Caco-2 (cell line): ENCODE measurements at regions not wholly inside any gene's neighbourhood (a gene's known extent, or its start where the extent isn't known, plus 50 kb on each side); places are given as distances from the start of the nearest gene placed in this dataset.

ENCODE experiments used
- BruUV-seq: library from RNA; stranded (reverse); fragments of 400-500 nt; replicated peaks from 2 replicates; lab custom pipeline; 2021; lab: Mats Ljungman, UMichigan
- CTCF ChIA-PET: fragments of 300-600 bp; sonication (Branson Sonifier 250); formaldehyde crosslinking; loops from one replicate; lab custom pipeline; 2022; ENCODE audit warnings: antibody characterized with exemption; lab: Charles Lee
- POLR2A ChIA-PET: fragments of 300-600 bp; sonication (Branson Sonifier 250); formaldehyde crosslinking; loops from one replicate; lab custom pipeline; 2022; ENCODE audit warnings: antibody characterized with exemption; lab: Charles Lee
- DNase-seq, 2 experiments: peaks; one replicate each; pipeline versions ENCODE4 v3.0.0 to v3.0.0-alpha.2; 2020 to 2022
- H3K27me3 ChIP-seq: replicated peaks from 2 replicates; pipeline ENCODE4 v1.6.0; 2011; ENCODE audit warnings: low read length; ENCODE audit not compliant: control insufficient read depth, insufficient read depth
- H3K36me3 ChIP-seq: 2 replicates; pipeline ENCODE4 v1.5.1; 2011; ENCODE audit warnings: low read length; ENCODE audit not compliant: control insufficient read depth, insufficient read depth
- H3K4me1 ChIP-seq: fragments of 250-450 bp; sonication (Bioruptor Pico); 2 replicates; pipeline ENCODE4 v1.5.1; 2020; ENCODE audit warnings: mild to moderate bottlenecking
- H3K4me3 ChIP-seq: 2 replicates; pipeline ENCODE4 v1.5.1; 2011; ENCODE audit warnings: low read depth, mild to moderate bottlenecking, control low read depth, low read length
- H3K9me3 ChIP-seq: fragments of 250-450 bp; sonication (Bioruptor Pico); 2 replicates; pipeline ENCODE4 v1.5.1; 2020; ENCODE audit warnings: mild to moderate bottlenecking, moderate library complexity
- H3K27ac Mint-ChIP-seq: one replicate; pipeline ENCODE4 v1.8.0; 2022; ENCODE audit warnings: mixed read lengths; ENCODE audit not compliant: unreplicated experiment
- H3K27me3 Mint-ChIP-seq: one replicate; pipeline ENCODE4 v1.8.0; 2022; ENCODE audit warnings: mixed read lengths; ENCODE audit not compliant: insufficient read depth, unreplicated experiment
- H3K36me3 Mint-ChIP-seq: one replicate; pipeline ENCODE4 v1.8.0; 2022; ENCODE audit warnings: mild to moderate bottlenecking, mixed read lengths; ENCODE audit not compliant: insufficient read depth, unreplicated experiment
- H3K4me1 Mint-ChIP-seq: one replicate; pipeline ENCODE4 v1.8.0; 2022; ENCODE audit warnings: low read depth, mixed read lengths; ENCODE audit not compliant: unreplicated experiment
- H3K4me3 Mint-ChIP-seq: one replicate; pipeline ENCODE4 v1.8.0; 2022; ENCODE audit warnings: mild to moderate bottlenecking, moderate library complexity, mixed read lengths; ENCODE audit not compliant: unreplicated experiment
- H3K9me3 Mint-ChIP-seq: one replicate; pipeline ENCODE4 v1.8.0; 2022; ENCODE audit warnings: mixed read lengths; ENCODE audit not compliant: unreplicated experiment
- CTCF ChIP-seq, 2 experiments: fragments of 200-600 bp in 1 of 2; IDR thresholded peaks; 1 replicate in 1 of 2; 2 replicates in 1 of 2; pipeline versions ENCODE4 v1.5.1 to v1.8.0; 2011 to 2022; ENCODE audit warnings: antibody characterized with exemption in 1 of 2, control low read depth in 1 of 2, inconsistent platforms in 1 of 2, low read depth in 1 of 2, low read length in 1 of 2, mild to moderate bottlenecking in 1 of 2, moderate library complexity in 1 of 2; ENCODE audit not compliant: insufficient read depth in 1 of 2, severe bottlenecking in 1 of 2, unreplicated experiment in 1 of 2
- intact Hi-C: fragments of 100-400 bp; cut with micrococcal nuclease; formaldehyde crosslinking; loops from one replicate; pipeline ENCODE4 v1.10.0; 2022; ENCODE audit not compliant: unreplicated experiment

- Histone ChIP-seq H3K4me1 (no peaks in the 10 kb centered on the region), H3K27me3 (no peaks in the 10 kb centered on the region), H3K4me3 (no peak overlapping the region), H3K36me3 (no peaks in the 10 kb centered on the region), H3K9me3 (0 out of 2 replicates have a peak, but pooled peaks cover 3% of the 10 kb centered on the region)
- intact Hi-C loops, result no loop called here
- BruUV-seq, result no TSS peak
- Mint-ChIP-seq H3K27ac (no peak overlapping the region), H3K4me1 (no peaks in the 10 kb centered on the region), H3K4me3 (no peak overlapping the region), H3K36me3 (no peaks in the 10 kb centered on the region), H3K27me3 (no peaks in the 10 kb centered on the region), H3K9me3 (no peaks in the 10 kb centered on the region)
- no peak for DNase-seq
- ChIA-PET CTCF (no interaction called here), POLR2A (no interaction called here)
- TF ChIP-seq CTCF (IDR thresholded peaks at IDR 0.05; ENCODE audit: insufficient read depth in 1 of 2, low read depth in 1 of 2, low read length in 1 of 2, severe bottlenecking in 1 of 2, unreplicated experiment in 1 of 2), result no peak
Measured at GRCh38 chr2:6079405-6079804, 387.2 kb downstream of the SOX11 start.

- intact Hi-C loops, result no loop called here
- 0 out of 2 replicates have a peak, but pooled peaks cover 4% of the 10 kb centered on the region for H3K9me3 ChIP-seq
- ChIA-PET CTCF (no interaction called here), POLR2A (no interaction called here)
- H3K4me1 Mint-ChIP-seq, result no peaks in the 10 kb centered on the region
- no peak overlapping the region for H3K4me3 Mint-ChIP-seq
- H3K9me3 Mint-ChIP-seq, result peaks cover under 1% of the 10 kb centered on the region
- no peak for DNase-seq
- no peaks in the 10 kb centered on the region for H3K36me3 Mint-ChIP-seq
- no TSS peak for BruUV-seq
- TF ChIP-seq CTCF (IDR thresholded peaks at IDR 0.05; ENCODE audit: insufficient read depth in 1 of 2, low read depth in 1 of 2, low read length in 1 of 2, severe bottlenecking in 1 of 2, unreplicated experiment in 1 of 2), result no peak
- no peaks in the 10 kb centered on the region for H3K4me1 ChIP-seq
- H3K27ac Mint-ChIP-seq, result no peak overlapping the region
- no peak overlapping the region for H3K4me3 ChIP-seq
- no peaks in the 10 kb centered on the region for H3K36me3 ChIP-seq
- no peaks in the 10 kb centered on the region for H3K27me3 Mint-ChIP-seq
- no peaks in the 10 kb centered on the region for H3K27me3 ChIP-seq
Measured at GRCh38 chr2:6080932-6081753, 389.0 kb downstream of the SOX11 start.

GRCh38 chr2:6081955-6082624, 389.9 kb downstream of the SOX11 start:
- Histone ChIP-seq H3K9me3 (0 out of 2 replicates have a peak, but pooled peaks cover 4% of the 10 kb centered on the region), H3K4me3 (no peak overlapping the region), H3K36me3 (no peaks in the 10 kb centered on the region), H3K4me1 (no peaks in the 10 kb centered on the region), H3K27me3 (no peaks in the 10 kb centered on the region)
- CTCF ChIA-PET, result no interaction called here
- POLR2A ChIA-PET, result no interaction called here
- no peak overlapping the region for H3K27ac Mint-ChIP-seq
- H3K4me1 Mint-ChIP-seq, result no peaks in the 10 kb centered on the region
- intact Hi-C loops, result no loop called here
- no TSS peak for BruUV-seq
- H3K27me3 Mint-ChIP-seq, result no peaks in the 10 kb centered on the region
- H3K9me3 Mint-ChIP-seq, result peaks cover 10% of the 10 kb centered on the region
- no peak for TF ChIP-seq CTCF (IDR thresholded peaks at IDR 0.05; ENCODE audit: insufficient read depth in 1 of 2, low read depth in 1 of 2, low read length in 1 of 2, severe bottlenecking in 1 of 2, unreplicated experiment in 1 of 2)
- no peak for DNase-seq
- H3K36me3 Mint-ChIP-seq, result no peaks in the 10 kb centered on the region
- H3K4me3 Mint-ChIP-seq, result no peak overlapping the region
